Choroid plexus epithelial cell (primary cell): ENCODE measurements at regions not wholly inside any gene's neighbourhood (a gene's known extent, or its start where the extent isn't known, plus 50 kb on each side); places are given as distances from the start of the nearest gene placed in this dataset.

Source experiments
- DNase-seq: peaks from one replicate; pipeline ENCODE4 v3.0.0-alpha.2; 2010; ENCODE audit warnings: low read depth
- H3K4me3 ChIP-seq: 2 replicates; pipeline ENCODE4 v1.5.1; 2011; ENCODE audit warnings: low read depth, mild to moderate bottlenecking, control low read depth, low read length, moderate library complexity
- TF ChIP-seq, protein P1 (sequence below): conservative IDR thresholded peaks from 2 replicates; pipeline ENCODE4 v1.5.1; 2011; ENCODE audit warnings: low read depth, mild to moderate bottlenecking, control low read depth, inconsistent platforms, low read length, moderate library complexity

DNA sequence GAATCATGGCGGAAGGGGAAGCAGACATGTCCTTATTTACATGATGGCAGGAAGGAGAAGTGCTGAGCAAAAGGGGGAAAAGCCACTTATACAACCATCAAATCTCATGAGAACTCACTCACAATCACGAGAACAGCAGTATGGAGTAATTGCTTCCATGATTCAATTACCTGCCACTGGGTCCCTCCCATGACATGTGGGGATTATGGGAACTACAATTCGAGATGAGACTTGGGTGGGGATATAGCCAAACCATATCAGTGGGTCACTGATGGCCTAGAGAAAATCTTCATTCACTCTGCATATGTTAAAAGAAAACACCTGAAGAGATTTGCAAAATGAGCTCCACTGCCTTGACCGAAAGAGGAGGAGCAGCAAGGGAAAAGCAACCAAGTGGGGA, 130.3 kb upstream of the FAM20A start:
- DNase-seq: no peak
- TF ChIP-seq, protein P1, sequence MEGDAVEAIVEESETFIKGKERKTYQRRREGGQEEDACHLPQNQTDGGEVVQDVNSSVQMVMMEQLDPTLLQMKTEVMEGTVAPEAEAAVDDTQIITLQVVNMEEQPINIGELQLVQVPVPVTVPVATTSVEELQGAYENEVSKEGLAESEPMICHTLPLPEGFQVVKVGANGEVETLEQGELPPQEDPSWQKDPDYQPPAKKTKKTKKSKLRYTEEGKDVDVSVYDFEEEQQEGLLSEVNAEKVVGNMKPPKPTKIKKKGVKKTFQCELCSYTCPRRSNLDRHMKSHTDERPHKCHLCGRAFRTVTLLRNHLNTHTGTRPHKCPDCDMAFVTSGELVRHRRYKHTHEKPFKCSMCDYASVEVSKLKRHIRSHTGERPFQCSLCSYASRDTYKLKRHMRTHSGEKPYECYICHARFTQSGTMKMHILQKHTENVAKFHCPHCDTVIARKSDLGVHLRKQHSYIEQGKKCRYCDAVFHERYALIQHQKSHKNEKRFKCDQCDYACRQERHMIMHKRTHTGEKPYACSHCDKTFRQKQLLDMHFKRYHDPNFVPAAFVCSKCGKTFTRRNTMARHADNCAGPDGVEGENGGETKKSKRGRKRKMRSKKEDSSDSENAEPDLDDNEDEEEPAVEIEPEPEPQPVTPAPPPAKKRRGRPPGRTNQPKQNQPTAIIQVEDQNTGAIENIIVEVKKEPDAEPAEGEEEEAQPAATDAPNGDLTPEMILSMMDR: no peak
- H3K4me3 ChIP-seq: no peak overlapping the region

DNA sequence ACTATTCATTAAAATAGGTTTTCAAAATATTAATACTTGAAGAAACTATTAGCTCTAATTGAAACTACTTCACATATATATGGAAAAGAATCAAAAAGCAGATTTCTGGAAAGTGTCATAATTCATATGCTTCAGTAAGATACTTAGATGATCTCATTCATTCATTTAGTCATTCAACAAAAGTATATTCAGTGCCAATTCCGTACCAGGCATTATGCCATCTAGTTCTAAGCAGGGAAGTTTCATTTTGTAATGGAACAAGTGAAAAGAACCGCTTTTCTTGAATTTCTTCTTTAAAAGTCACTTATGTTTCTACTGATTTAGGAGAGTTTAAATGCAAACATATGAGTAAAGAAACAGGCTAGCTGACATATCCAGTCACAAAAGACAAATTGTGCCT, 118.3 kb upstream of the FAM20A start:
- DNase-seq: no peak
- TF ChIP-seq, protein P1: no peak
- no peak overlapping the region for H3K4me3 ChIP-seq

DNA sequence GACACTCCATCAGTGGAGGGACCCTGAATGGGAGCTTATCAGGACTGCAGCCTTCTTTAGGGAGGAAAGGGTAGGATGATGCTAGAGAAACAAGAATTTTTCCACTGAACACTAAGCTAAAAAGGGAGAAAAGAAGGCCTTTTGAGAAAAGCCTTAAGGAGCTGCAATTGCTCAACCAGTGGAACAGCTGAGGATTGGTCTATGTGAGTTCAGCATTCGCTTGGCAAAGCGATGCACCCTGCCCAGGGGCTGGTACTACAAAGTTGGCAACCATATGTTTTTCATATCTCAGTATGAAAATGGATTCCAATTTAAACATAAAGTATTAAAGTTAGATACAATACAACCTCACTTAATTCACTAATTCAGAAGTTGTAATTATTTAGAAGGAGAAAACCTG, 117.8 kb upstream of the FAM20A start:
- TF ChIP-seq, protein P1: no peak
- DNase-seq: no peak
- H3K4me3 ChIP-seq: no peak overlapping the region

DNA sequence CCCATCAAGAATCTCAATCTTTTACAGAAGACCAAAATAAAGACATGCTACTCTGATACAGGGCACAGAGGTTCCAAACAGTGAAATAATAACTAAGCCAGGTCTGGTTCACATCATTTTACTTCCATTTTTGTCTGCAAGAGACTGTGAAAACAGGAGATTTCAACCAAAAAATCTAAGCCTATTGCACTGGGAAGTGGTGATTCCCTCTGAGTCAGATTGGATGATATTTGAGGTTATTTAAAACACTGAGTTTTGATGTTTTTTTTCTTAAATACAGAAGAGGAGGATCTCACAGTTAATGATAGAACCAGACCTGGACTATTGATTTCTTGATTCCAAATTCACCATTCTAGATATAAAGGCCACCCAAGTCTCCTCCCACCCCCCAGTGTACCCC, 117.3 kb upstream of the FAM20A start:
- no peak overlapping the region for H3K4me3 ChIP-seq
- DNase-seq: no peak
- TF ChIP-seq, protein P1: no peak

DNA sequence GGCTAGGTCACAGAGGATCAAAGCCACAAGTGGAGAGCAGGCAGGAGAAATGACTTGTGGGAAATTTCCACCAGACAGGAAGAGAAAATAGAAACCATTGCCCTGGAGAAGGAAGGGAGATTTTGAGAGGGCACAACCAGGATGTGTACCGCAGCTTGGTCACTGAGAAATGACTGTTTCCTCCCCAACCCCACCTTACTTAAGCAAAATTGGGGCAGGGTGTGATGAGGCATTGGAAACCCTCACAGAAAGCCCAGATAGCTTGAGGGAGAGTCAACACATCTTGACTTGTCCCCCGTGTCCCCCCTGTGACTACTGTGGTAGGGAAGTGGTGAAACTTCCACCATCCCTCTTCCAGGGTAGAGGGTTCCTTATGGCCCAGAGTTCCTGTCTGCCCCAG, 113.5 kb upstream of the FAM20A start:
- DNase-seq: no peak
- no peak overlapping the region for H3K4me3 ChIP-seq
- TF ChIP-seq, protein P1: no peak

DNA sequence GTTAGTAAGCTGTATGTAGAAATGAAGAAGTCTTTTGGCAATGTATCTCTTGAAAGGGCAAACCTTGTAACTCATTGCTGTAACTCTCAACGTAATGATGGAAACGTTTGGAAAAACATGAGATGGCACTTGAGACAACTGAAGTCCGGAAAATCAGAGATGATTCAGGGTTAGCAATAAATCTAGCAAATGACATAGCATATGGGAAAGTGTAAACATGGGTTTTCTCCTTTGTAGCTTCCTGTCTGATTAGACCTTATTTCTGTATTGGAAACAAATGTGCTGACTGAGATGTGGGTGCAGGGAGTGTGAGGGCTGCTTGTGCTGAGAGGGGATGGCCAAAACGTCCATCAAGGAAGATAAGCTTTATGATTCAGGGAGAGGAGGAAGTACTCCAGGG, 110.7 kb upstream of the FAM20A start:
- no peak overlapping the region for H3K4me3 ChIP-seq
- TF ChIP-seq, protein P1: no peak
- DNase-seq: peak; percentile 18

DNA sequence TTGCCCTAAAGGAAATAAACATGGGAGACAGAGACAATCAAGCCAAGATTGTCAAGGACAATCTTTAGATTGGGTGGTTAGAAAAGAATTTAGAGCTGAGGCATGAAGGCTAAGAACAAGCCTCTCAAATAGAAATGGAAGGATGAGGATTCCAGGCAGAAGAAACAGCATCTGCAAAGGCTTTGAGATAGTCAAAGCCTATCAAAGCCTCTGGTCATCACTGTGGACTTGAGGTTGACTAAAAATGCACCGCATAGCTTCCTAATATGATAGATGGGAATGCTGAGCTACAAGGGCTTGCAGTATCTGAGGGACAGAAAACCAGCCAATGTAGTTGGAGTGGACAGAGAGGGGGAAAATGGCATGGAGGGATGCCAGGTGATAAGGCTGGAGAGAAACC, 109.8 kb upstream of the FAM20A start:
- H3K4me3 ChIP-seq: no peak overlapping the region
- TF ChIP-seq, protein P1: no peak
- DNase-seq: no peak
